ENCODE measurements at regions not wholly inside any gene's neighbourhood (a gene's known extent, or its start where the extent isn't known, plus 50 kb on each side); places are given as distances from the start of the nearest gene placed in this dataset.
A peak's percentile ranks its signal among the peaks of the same experiment; 100 is the strongest.

DNA sequence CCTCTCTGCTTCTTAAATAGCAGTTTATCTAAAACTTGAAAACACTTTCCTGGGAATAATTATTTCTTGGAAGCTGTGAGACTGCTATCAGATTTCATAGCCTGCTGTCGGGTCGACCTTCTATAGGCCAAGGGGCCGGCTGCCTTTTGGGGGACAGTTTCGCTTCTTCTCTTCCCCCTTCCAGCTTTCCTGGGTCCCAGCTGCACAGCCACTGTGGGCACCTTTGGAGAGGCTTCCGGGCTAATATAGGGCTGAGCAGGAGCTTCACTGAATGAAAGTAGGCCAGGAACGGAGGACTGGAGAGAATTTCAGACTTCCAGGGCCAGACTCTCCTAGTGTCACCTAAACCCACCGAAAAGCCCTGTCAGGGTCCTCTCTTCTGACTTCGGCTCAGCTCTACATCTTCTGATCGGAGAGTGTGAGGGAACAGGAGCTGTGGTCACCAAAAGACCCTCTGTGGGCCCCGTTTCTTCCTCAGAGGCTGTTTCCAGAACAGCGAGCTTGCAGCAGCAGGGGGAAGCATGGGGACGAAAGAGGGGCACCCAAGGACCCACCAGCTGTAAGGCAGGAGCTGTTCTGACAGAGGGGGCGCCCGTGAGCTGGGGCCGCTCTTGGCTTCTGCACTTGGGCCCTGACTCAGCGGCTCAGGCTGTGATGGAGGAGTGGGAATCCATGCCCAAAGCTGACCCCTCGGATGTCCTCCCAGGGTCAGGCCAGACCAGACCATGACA is 620.6 kb downstream of the BCOR start:
- Histone ChIP-seq H3K9me3 (ENCODE audit: low read length) (no peaks in the 10 kb centered on the region), H3K36me3 (ENCODE audit: insufficient read depth, low read length) (no peaks in the 10 kb centered on the region), H2AFZ (ENCODE audit: low read length) (no peak overlapping the region), H3K79me2 (ENCODE audit: insufficient read depth, low read length) (no peaks in the 10 kb centered on the region), H3K27me3 (ENCODE audit: insufficient read depth, low read length) (no peaks in the 10 kb centered on the region), H3K4me3 (ENCODE audit: low read depth, low read length, poor library complexity, severe bottlenecking) (no peak overlapping the region), H3K4me2 (ENCODE audit: low read length) (no peak overlapping the region), H4K20me1 (ENCODE audit: insufficient read depth, low read length) (no peaks in the 10 kb centered on the region), H3F3A (ENCODE audit: insufficient read depth, low read length) (no peaks in the 10 kb centered on the region), H3K9me2 (ENCODE audit: low read depth, low read length) (no peaks in the 10 kb centered on the region), H3K9ac (ENCODE audit: low read length) (no peak overlapping the region), H3K27ac (ENCODE audit: low read depth, low read length, poor library complexity, severe bottlenecking) (no peak overlapping the region), H3K4me1 (ENCODE audit: insufficient read depth, low read length, severe bottlenecking) (no peaks in the 10 kb centered on the region)
- TF ChIP-seq EZH2 (IDR thresholded peaks at IDR 0.05; ENCODE audit: borderline replicate concordance, low read length) = no peak
- TF ChIP-seq, protein P1, sequence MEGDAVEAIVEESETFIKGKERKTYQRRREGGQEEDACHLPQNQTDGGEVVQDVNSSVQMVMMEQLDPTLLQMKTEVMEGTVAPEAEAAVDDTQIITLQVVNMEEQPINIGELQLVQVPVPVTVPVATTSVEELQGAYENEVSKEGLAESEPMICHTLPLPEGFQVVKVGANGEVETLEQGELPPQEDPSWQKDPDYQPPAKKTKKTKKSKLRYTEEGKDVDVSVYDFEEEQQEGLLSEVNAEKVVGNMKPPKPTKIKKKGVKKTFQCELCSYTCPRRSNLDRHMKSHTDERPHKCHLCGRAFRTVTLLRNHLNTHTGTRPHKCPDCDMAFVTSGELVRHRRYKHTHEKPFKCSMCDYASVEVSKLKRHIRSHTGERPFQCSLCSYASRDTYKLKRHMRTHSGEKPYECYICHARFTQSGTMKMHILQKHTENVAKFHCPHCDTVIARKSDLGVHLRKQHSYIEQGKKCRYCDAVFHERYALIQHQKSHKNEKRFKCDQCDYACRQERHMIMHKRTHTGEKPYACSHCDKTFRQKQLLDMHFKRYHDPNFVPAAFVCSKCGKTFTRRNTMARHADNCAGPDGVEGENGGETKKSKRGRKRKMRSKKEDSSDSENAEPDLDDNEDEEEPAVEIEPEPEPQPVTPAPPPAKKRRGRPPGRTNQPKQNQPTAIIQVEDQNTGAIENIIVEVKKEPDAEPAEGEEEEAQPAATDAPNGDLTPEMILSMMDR (IDR thresholded peaks at IDR 0.05; ENCODE audit: low read length) = peak; percentile 47

DNA sequence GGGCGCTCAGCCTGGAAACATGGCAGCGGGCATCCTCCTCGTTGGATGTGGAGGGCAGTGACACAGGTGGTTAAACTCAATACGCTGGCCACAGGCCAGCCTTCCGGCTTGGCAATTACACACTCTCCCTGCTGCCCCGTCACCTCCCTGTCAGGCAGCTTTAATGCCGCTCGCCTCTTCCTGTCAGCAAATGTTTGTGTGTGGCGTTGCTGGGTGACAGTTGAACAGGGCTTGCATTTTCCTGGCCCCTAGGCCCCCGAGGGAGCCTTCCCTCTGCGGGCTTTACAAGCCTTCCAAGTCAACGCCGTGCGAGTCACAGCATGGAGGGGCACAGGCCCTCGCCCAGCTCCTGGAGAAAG is 620.0 kb downstream of the BCOR start:
- Histone ChIP-seq H3K27me3 (ENCODE audit: insufficient read depth, low read length) (no peaks in the 10 kb centered on the region), H3K79me2 (ENCODE audit: insufficient read depth, low read length) (no peaks in the 10 kb centered on the region), H4K20me1 (ENCODE audit: insufficient read depth, low read length) (no peaks in the 10 kb centered on the region), H3K9ac (ENCODE audit: low read length) (no peak overlapping the region), H3K36me3 (ENCODE audit: insufficient read depth, low read length) (no peaks in the 10 kb centered on the region), H2AFZ (ENCODE audit: low read length) (no peak overlapping the region), H3F3A (ENCODE audit: insufficient read depth, low read length) (no peaks in the 10 kb centered on the region), H3K9me3 (ENCODE audit: low read length) (no peaks in the 10 kb centered on the region), H3K9me2 (ENCODE audit: low read depth, low read length) (no peaks in the 10 kb centered on the region), H3K27ac (ENCODE audit: low read depth, low read length, poor library complexity, severe bottlenecking) (no peak overlapping the region), H3K4me3 (ENCODE audit: low read depth, low read length, poor library complexity, severe bottlenecking) (no peak overlapping the region), H3K4me2 (ENCODE audit: low read length) (no peak overlapping the region), H3K4me1 (ENCODE audit: insufficient read depth, low read length, severe bottlenecking) (no peaks in the 10 kb centered on the region)
- TF ChIP-seq, protein P1 (IDR thresholded peaks at IDR 0.05; ENCODE audit: low read length) = no peak; the same call in 1 of the 2 replicates
- TF ChIP-seq EZH2 (IDR thresholded peaks at IDR 0.05; ENCODE audit: borderline replicate concordance, low read length) = no peak

DNA sequence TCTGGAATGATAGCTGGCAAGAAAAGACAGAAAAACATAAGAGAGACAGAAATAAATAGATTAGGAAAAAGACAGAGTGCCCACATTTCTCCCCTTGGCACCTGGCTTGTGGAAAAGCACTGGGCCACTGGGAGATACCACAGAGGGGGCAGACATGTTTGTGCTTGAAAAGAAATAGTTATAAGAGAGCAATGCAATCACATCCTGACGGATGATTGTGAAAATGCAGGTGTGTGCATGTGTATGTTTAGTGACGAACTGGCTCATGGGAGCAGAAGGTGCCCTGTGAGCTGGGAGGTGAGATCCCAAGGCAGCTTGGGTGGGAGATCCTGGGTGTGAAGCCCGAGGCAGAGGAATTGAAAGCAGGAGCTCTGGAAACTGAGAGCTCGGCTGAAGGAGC is 617.9 kb downstream of the BCOR start:
- no peak overlapping the region for H3K4me3 ChIP-seq (ENCODE audit: low read depth, low read length, poor library complexity, severe bottlenecking)
- H3K36me3 ChIP-seq (ENCODE audit: insufficient read depth, low read length) = no peaks in the 10 kb centered on the region
- no peaks in the 10 kb centered on the region for H3K4me1 ChIP-seq (ENCODE audit: insufficient read depth, low read length, severe bottlenecking)
- H3K9me3 ChIP-seq (ENCODE audit: low read length) = no peaks in the 10 kb centered on the region
- no peaks in the 10 kb centered on the region for H3K9me2 ChIP-seq (ENCODE audit: low read depth, low read length)
- no peak overlapping the region for H3K4me2 ChIP-seq (ENCODE audit: low read length)
- H3F3A ChIP-seq (ENCODE audit: insufficient read depth, low read length) = no peaks in the 10 kb centered on the region
- H3K27ac ChIP-seq (ENCODE audit: low read depth, low read length, poor library complexity, severe bottlenecking) = no peak overlapping the region
- TF ChIP-seq EZH2 (IDR thresholded peaks at IDR 0.05; ENCODE audit: borderline replicate concordance, low read length) = no peak
- TF ChIP-seq, protein P1 (IDR thresholded peaks at IDR 0.05; ENCODE audit: low read length) = no peak
- no peaks in the 10 kb centered on the region for H4K20me1 ChIP-seq (ENCODE audit: insufficient read depth, low read length)
- no peak overlapping the region for H2AFZ ChIP-seq (ENCODE audit: low read length)
- H3K27me3 ChIP-seq (ENCODE audit: insufficient read depth, low read length) = no peaks in the 10 kb centered on the region
- H3K9ac ChIP-seq (ENCODE audit: low read length) = no peak overlapping the region
- H3K79me2 ChIP-seq (ENCODE audit: insufficient read depth, low read length) = no peaks in the 10 kb centered on the region
